HepG2 (cell line): ENCODE measurements at regions not wholly inside any gene's neighbourhood (a gene's known extent, or its start where the extent isn't known, plus 50 kb on each side); places are given as distances from the start of the nearest gene placed in this dataset.

Experiments used
- AHR ChIP-seq: IDR thresholded peaks from 2 replicates; pipeline ENCODE4 v1.6.1; 2018; ENCODE audit warnings: missing genetic modification reagents, missing compliant biosample characterization
- POLR2A ChIP-seq, 2 experiments: IDR thresholded peaks; 2 replicates each; pipeline ENCODE4 v1.6.1; 2011; ENCODE audit warnings: low read depth in 2 of 2, low read length in 2 of 2, mild to moderate bottlenecking in 1 of 2, moderate library complexity in 1 of 2; ENCODE audit not compliant: insufficient read depth in 1 of 2
- ZBTB26 ChIP-seq: IDR thresholded peaks from 2 replicates; pipeline ENCODE4 v1.6.1; 2016; ENCODE audit warnings: missing compliant biosample characterization, missing genetic modification reagents, borderline replicate concordance

GRCh38 chr13:22287343-22287920 is 616.6 kb downstream of the FGF9 start:
- TF ChIP-seq ZBTB26 (CRISPR knock-in tag) (no peak), POLR2A (IDR thresholded peaks at IDR 0.05; ENCODE audit: insufficient read depth in 1 of 2, low read depth in 2 of 2, low read length in 2 of 2) (no peak), AHR (CRISPR knock-in tag) (no peak)
